ENCODE measurements at regions not wholly inside any gene's neighbourhood (a gene's known extent, or its start where the extent isn't known, plus 50 kb on each side); places are given as distances from the start of the nearest gene placed in this dataset.

GRCh38 chr2:14223576-14223975, 408.9 kb upstream of the LRATD1 start:
- H3K9me3 ChIP-seq: no peaks in the 10 kb centered on the region
- in situ Hi-C loops (cut with MboI; ENCODE audit: low sequenced_read_pairs): no loop called here
- H3K27me3 ChIP-seq (ENCODE audit: low read depth): no peaks in the 10 kb centered on the region
- DNase-seq (ENCODE audit: low spot score in 2 of 2): no peak
- H3K4me3 ChIP-seq: no peak overlapping the region
- H3K36me3 ChIP-seq (replicated peaks): no peaks in the 10 kb centered on the region
- no peaks in the 10 kb centered on the region for H3K4me1 ChIP-seq

GRCh38 chr2:14231391-14231898, 401.1 kb upstream of the LRATD1 start:
- in situ Hi-C loops (cut with MboI; ENCODE audit: low sequenced_read_pairs): no loop called here
- H3K9me3 ChIP-seq: no peaks in the 10 kb centered on the region
- H3K36me3 ChIP-seq (replicated peaks): no peaks in the 10 kb centered on the region
- no peaks in the 10 kb centered on the region for H3K27me3 ChIP-seq (ENCODE audit: low read depth)
- H3K4me3 ChIP-seq: no peak overlapping the region
- H3K4me1 ChIP-seq: no peaks in the 10 kb centered on the region
- DNase-seq (ENCODE audit: low spot score in 2 of 2): no peak

- in situ Hi-C loops (cut with MboI; ENCODE audit: low sequenced_read_pairs): no loop called here
- no peaks in the 10 kb centered on the region for H3K4me1 ChIP-seq
- DNase-seq (ENCODE audit: low spot score in 2 of 2): no peak
- H3K27me3 ChIP-seq (ENCODE audit: low read depth): no peaks in the 10 kb centered on the region
- H3K9me3 ChIP-seq: no peaks in the 10 kb centered on the region
- H3K4me3 ChIP-seq: no peak overlapping the region
- H3K36me3 ChIP-seq (replicated peaks): no peaks in the 10 kb centered on the region
These were observed 400.3 kb upstream of the LRATD1 start for GRCh38 chr2:14232217-14232616.

GRCh38 chr2:14234911-14235310, 397.6 kb upstream of the LRATD1 start:
- in situ Hi-C loops (cut with MboI; ENCODE audit: low sequenced_read_pairs): no loop called here
- no peaks in the 10 kb centered on the region for H3K36me3 ChIP-seq (replicated peaks)
- DNase-seq (ENCODE audit: low spot score in 2 of 2): no peak
- H3K27me3 ChIP-seq (ENCODE audit: low read depth): no peaks in the 10 kb centered on the region
- H3K4me3 ChIP-seq: no peak overlapping the region
- no peaks in the 10 kb centered on the region for H3K9me3 ChIP-seq
- H3K4me1 ChIP-seq: no peaks in the 10 kb centered on the region

- Histone ChIP-seq H3K9me3 (no peaks in the 10 kb centered on the region), H3K27me3 (ENCODE audit: low read depth) (no peaks in the 10 kb centered on the region), H3K36me3 (replicated peaks) (no peaks in the 10 kb centered on the region), H3K4me3 (no peak overlapping the region), H3K4me1 (no peaks in the 10 kb centered on the region)
- in situ Hi-C loops (cut with MboI; ENCODE audit: low sequenced_read_pairs): no loop called here
- no peak for DNase-seq (ENCODE audit: low spot score in 2 of 2)
These were observed 396.9 kb upstream of the LRATD1 start for GRCh38 chr2:14235667-14236066.

- Histone ChIP-seq H3K27me3 (ENCODE audit: low read depth) (no peaks in the 10 kb centered on the region), H3K36me3 (replicated peaks) (no peaks in the 10 kb centered on the region), H3K4me1 (no peaks in the 10 kb centered on the region), H3K4me3 (no peak overlapping the region), H3K9me3 (no peaks in the 10 kb centered on the region)
- DNase-seq (ENCODE audit: low spot score in 2 of 2): no peak
- in situ Hi-C loops (cut with MboI; ENCODE audit: low sequenced_read_pairs): no loop called here
These were observed 394.6 kb upstream of the LRATD1 start for GRCh38 chr2:14237902-14238301.

GRCh38 chr2:14239605-14240004, 392.9 kb upstream of the LRATD1 start:
- no peak for DNase-seq (ENCODE audit: low spot score in 2 of 2)
- Histone ChIP-seq H3K4me3 (no peak overlapping the region), H3K27me3 (ENCODE audit: low read depth) (no peaks in the 10 kb centered on the region), H3K4me1 (no peaks in the 10 kb centered on the region), H3K36me3 (replicated peaks) (no peaks in the 10 kb centered on the region), H3K9me3 (no peaks in the 10 kb centered on the region)
- in situ Hi-C loops (cut with MboI; ENCODE audit: low sequenced_read_pairs): no loop called here

- in situ Hi-C loops (cut with MboI; ENCODE audit: low sequenced_read_pairs): no loop called here
- no peaks in the 10 kb centered on the region for H3K4me1 ChIP-seq
These were observed 391.6 kb upstream of the LRATD1 start for GRCh38 chr2:14240868-14241267.

GRCh38 chr2:14245901-14246300, 386.6 kb upstream of the LRATD1 start:
- in situ Hi-C loops (cut with MboI; ENCODE audit: low sequenced_read_pairs): no loop called here
- Histone ChIP-seq H3K4me1 (no peaks in the 10 kb centered on the region), H3K27me3 (ENCODE audit: low read depth) (no peaks in the 10 kb centered on the region), H3K36me3 (replicated peaks) (no peaks in the 10 kb centered on the region), H3K4me3 (no peak overlapping the region), H3K9me3 (no peaks in the 10 kb centered on the region)
- no peak for DNase-seq (ENCODE audit: low spot score in 2 of 2)

More at GRCh38 chr2:14240868-14241267, 391.6 kb upstream of the LRATD1 start:
- Histone ChIP-seq H3K4me3 (no peak overlapping the region), H3K9me3 (no peaks in the 10 kb centered on the region), H3K36me3 (replicated peaks) (no peaks in the 10 kb centered on the region), H3K27me3 (ENCODE audit: low read depth) (no peaks in the 10 kb centered on the region)
- no peak for DNase-seq (ENCODE audit: low spot score in 2 of 2)

GRCh38 chr2:14255135-14255820, 377.2 kb upstream of the LRATD1 start:
- no peaks in the 10 kb centered on the region for H3K36me3 ChIP-seq (replicated peaks)
- H3K4me1 ChIP-seq: peaks cover 9% of the 10 kb centered on the region
- H3K4me3 ChIP-seq: no peak overlapping the region
- H3K9me3 ChIP-seq: no peaks in the 10 kb centered on the region
- H3K27me3 ChIP-seq (ENCODE audit: low read depth): peaks cover 3% of the 10 kb centered on the region; the same call in 1 of the 2 replicates
- in situ Hi-C loops (cut with MboI; ENCODE audit: low sequenced_read_pairs): no loop called here
- peak; percentile 18 to 77 for DNase-seq (ENCODE audit: low spot score in 2 of 2)

GRCh38 chr2:14256890-14257289, 375.6 kb upstream of the LRATD1 start:
- DNase-seq (ENCODE audit: low spot score in 2 of 2): no peak
- in situ Hi-C loops (cut with MboI; ENCODE audit: low sequenced_read_pairs): no loop called here
- peaks cover 3% of the 10 kb centered on the region; the same call in 1 of the 2 replicates for H3K27me3 ChIP-seq (ENCODE audit: low read depth)
- H3K9me3 ChIP-seq: no peaks in the 10 kb centered on the region
- H3K4me3 ChIP-seq: no peak overlapping the region
- H3K36me3 ChIP-seq (replicated peaks): no peaks in the 10 kb centered on the region
- peaks cover 9% of the 10 kb centered on the region for H3K4me1 ChIP-seq

GRCh38 chr2:14257801-14258507, 374.6 kb upstream of the LRATD1 start:
- H3K4me3 ChIP-seq: no peak overlapping the region
- H3K4me1 ChIP-seq: peaks cover 9% of the 10 kb centered on the region
- H3K27me3 ChIP-seq (ENCODE audit: low read depth): peaks cover 3% of the 10 kb centered on the region; the same call in 1 of the 2 replicates
- no peaks in the 10 kb centered on the region for H3K9me3 ChIP-seq
- in situ Hi-C loops (cut with MboI; ENCODE audit: low sequenced_read_pairs): no loop called here
- DNase-seq (ENCODE audit: low spot score in 2 of 2): no peak
- H3K36me3 ChIP-seq (replicated peaks): no peaks in the 10 kb centered on the region

- in situ Hi-C loops (cut with MboI; ENCODE audit: low sequenced_read_pairs): no loop called here
- DNase-seq (ENCODE audit: low spot score in 2 of 2): no peak
- Histone ChIP-seq H3K27me3 (ENCODE audit: low read depth) (peaks cover 3% of the 10 kb centered on the region; the same call in 1 of the 2 replicates), H3K4me1 (no peaks in the 10 kb centered on the region), H3K36me3 (replicated peaks) (no peaks in the 10 kb centered on the region), H3K4me3 (no peak overlapping the region), H3K9me3 (no peaks in the 10 kb centered on the region)
These were observed 370.7 kb upstream of the LRATD1 start for GRCh38 chr2:14261771-14262170.

GRCh38 chr2:14263053-14263452, 369.5 kb upstream of the LRATD1 start:
- Histone ChIP-seq H3K27me3 (ENCODE audit: low read depth) (peaks cover 3% of the 10 kb centered on the region; the same call in 1 of the 2 replicates), H3K9me3 (no peaks in the 10 kb centered on the region), H3K36me3 (replicated peaks) (no peaks in the 10 kb centered on the region), H3K4me1 (no peaks in the 10 kb centered on the region), H3K4me3 (no peak overlapping the region)
- in situ Hi-C loops (cut with MboI; ENCODE audit: low sequenced_read_pairs): no loop called here
- DNase-seq (ENCODE audit: low spot score in 2 of 2): no peak

Data from HAP-1 (cell line).